ENCODE measurements at regions not wholly inside any gene's neighbourhood (a gene's known extent, or its start where the extent isn't known, plus 50 kb on each side); places are given as distances from the start of the nearest gene placed in this dataset.

DNA sequence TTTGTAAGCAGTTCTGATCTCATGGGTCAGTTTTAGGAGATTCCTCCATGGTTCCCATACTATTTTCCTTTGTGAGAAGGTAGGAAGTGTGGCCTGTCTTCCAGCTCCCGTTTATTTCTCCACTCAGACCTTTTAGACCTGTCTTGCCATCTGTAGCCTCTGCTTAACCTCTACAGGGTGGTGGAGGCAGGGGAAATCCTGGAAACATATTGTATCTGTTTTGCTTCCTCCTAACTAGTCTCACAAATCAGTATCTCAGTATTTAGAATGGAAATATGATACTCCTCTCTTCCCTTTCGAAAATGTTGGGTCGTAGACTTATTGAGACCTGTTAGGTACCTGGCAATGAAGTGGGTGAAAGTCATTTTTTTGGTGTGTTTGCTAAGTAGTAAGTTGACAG, 399.4 kb upstream of the RGS6 start:
- no peaks in the 10 kb centered on the region for H3K9me3 Mint-ChIP-seq
- Histone ChIP-seq H4K8ac (replicated peaks; ENCODE audit: insufficient read length, low read depth, low read length) (no peak overlapping the region), H3K4me1 (ENCODE audit: insufficient read depth, low read length) (peaks cover 5% of the 10 kb centered on the region; the same call in 1 of the 2 replicates), H3K9me3 (ENCODE audit: control insufficient read depth, low read depth, low read length) (no peaks in the 10 kb centered on the region), H3K4ac (ENCODE audit: low read depth, low read length) (no peak overlapping the region), H2BK15ac (ENCODE audit: low read depth, low read length) (no peak overlapping the region), H2AK5ac (ENCODE audit: insufficient read length, low read length) (no peak overlapping the region), H2BK12ac (ENCODE audit: insufficient read length, low read depth, low read length) (no peak overlapping the region), H3K14ac (ENCODE audit: insufficient read depth, low read length) (no peak overlapping the region), H2BK5ac (ENCODE audit: insufficient read length, low read length) (no peak overlapping the region), H4K91ac (ENCODE audit: insufficient read length, low read depth, low read length) (no peak overlapping the region), H3K9ac (ENCODE audit: extremely low read depth, insufficient read length, low read length) (no peak overlapping the region), H3T11ph (ENCODE audit: low read length) (no peak overlapping the region), H3K79me2 (ENCODE audit: insufficient read depth, low read length) (no peaks in the 10 kb centered on the region), H2BK20ac (ENCODE audit: low read depth, low read length, poor library complexity, severe bottlenecking) (no peak overlapping the region), H3K27me3 (ENCODE audit: insufficient read depth, low read length) (no peaks in the 10 kb centered on the region), H2AFZ (ENCODE audit: low read length) (no peak overlapping the region), H4K5ac (ENCODE audit: insufficient read length, low read depth, low read length) (no peak overlapping the region), H3K79me1 (ENCODE audit: insufficient read depth, low read depth, low read length, poor library complexity, severe bottlenecking) (no peaks in the 10 kb centered on the region), H3K56ac (ENCODE audit: insufficient read length, low read depth, low read length) (no peak overlapping the region), H3K23me2 (ENCODE audit: insufficient read length, low read depth, low read length, poor library complexity, severe bottlenecking) (no peaks in the 10 kb centered on the region), H3K18ac (ENCODE audit: insufficient read length, low read depth, low read length) (no peak overlapping the region), H4K20me1 (ENCODE audit: control insufficient read depth, insufficient read depth, insufficient read length) (no peaks in the 10 kb centered on the region), H3K27ac (ENCODE audit: insufficient read length, low read depth, low read length) (no peak overlapping the region), H2BK120ac (ENCODE audit: low read depth, low read length, poor library complexity, severe bottlenecking) (no peak overlapping the region), H3K4me2 (ENCODE audit: insufficient read depth, insufficient read length, low read length) (no peak overlapping the region), H3K23ac (ENCODE audit: insufficient read length, low read depth, low read length) (no peak overlapping the region)
- DNase-seq, result no peak
- no peak overlapping the region for H3K4me3 Mint-ChIP-seq
- WGBS (ENCODE audit: extremely low coverage, insufficient read length, low lambda C conversion rate), result no CpG with 5 or more reads among the region's 3 CpGs
- H3K4me1 Mint-ChIP-seq, result peaks cover 33 to 34% of the 10 kb centered on the region in 2 experiments
- TF ChIP-seq CTCF (conservative IDR thresholded peaks at IDR 0.05), result no peak
- no peaks in the 10 kb centered on the region for H3K27me3 Mint-ChIP-seq (ENCODE audit: low read depth)
- peak overlapping the region in 1 of 3 experiments; percentile 66; a peak in 2 of 7 replicates for H3K27ac Mint-ChIP-seq
- peaks cover 0 to 10% (median 0%) of the 10 kb centered on the region in 3 experiments; a peak in 2 of 7 replicates for H3K36me3 Mint-ChIP-seq (ENCODE audit: insufficient read depth in 1 of 3, low read depth in 3 of 3)
